ENCODE measurements at regions not wholly inside any gene's neighbourhood (a gene's known extent, or its start where the extent isn't known, plus 50 kb on each side); places are given as distances from the start of the nearest gene placed in this dataset.
A peak's percentile ranks its signal among the peaks of the same experiment; 100 is the strongest.

DNA sequence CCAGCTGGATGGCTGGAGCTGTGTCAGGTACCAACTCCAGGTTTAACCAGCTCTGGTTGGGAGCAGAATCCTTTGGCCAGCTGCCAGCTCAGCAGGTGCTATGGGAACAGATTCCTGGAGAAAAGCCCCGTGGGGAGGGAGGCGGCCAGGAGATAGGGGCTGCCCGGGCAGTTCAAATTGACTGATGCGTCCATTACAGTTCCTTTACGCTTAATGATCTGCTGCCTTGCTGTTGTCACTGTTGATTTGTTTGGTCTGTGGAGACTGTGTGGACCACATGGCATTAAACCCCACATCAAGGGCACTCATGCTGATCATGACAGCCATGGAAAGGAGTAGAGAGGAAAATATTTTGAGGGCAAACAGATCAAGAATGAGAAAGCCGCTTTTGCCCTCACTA is 200.0 kb downstream of the TSN start:
- FAIRE-seq (no peak), DNase-seq (ENCODE audit: insufficient read length, low spot score) (no peak)

GRCh38 chr2:121955872-121956271 is 200.4 kb downstream of the TSN start:
- FAIRE-seq (no peak), DNase-seq (ENCODE audit: insufficient read length, low spot score) (no peak)

DNA sequence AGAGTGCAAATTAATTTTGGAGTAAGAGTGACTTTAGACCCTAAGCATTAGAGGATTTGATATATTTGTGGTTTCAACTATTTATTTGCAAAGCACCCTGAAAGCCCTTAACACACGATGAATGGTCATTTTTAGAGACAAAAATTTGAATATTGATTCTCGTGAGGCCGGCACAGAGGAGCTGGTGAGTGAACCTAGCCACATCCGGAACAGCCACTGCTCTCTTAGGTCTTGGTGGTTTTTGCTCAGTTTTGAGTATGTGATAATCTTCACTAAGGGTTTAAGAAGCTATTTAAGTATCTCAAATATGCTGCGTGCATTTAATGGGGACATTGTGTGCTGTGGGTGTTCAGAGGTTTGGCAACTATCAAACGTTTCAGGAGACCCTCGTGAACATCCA is 204.8 kb downstream of the TSN start:
- DNase-seq (ENCODE audit: insufficient read length, low spot score) (no peak), FAIRE-seq (no peak)

GRCh38 chr2:121961761-121962160 is 206.3 kb downstream of the TSN start:
- FAIRE-seq (no peak), DNase-seq (ENCODE audit: insufficient read length, low spot score) (no peak)

DNA sequence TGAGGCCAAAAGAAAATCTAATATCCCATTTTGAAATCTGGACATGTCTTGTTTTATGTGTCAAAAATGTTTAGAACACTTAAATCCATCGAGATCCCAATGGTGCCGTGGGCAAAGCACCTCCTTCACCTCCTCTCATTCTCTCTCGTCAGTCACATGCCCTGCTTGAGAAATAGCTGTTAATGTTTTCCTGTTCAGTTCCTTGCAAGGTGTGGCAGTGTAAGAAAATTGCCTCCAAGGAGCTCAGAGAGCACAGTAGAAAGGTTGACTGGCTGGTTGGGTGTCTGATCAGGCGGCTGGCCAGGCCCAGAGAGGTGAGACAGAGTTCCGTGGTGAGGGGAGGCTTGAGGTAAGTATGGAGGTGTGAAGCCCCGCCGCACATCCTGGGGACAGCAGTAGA is 210.2 kb downstream of the TSN start:
- FAIRE-seq (no peak), DNase-seq (ENCODE audit: insufficient read length, low spot score) (no peak)

DNA sequence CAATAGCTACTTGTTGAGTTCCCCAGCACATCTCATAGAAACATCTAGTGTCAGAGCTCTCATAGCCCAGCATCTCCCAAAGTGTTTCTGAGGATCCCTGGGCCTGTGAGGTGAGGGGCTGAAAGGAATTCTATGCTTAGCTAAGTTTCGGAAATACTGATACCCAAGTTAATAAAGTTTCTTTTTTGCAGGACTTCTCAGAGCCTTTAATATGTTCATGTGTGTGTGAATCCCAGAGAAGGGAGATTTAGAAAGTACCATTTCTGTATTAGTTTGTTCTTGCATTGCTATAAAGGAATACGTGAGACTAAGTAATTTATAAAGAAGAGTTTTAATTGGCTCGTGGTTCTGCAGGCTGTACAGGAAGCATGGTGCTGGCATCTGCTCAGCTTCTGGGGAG is 211.2 kb downstream of the TSN start:
- DNase-seq (ENCODE audit: insufficient read length, low spot score) (no peak), FAIRE-seq (no peak)

DNA sequence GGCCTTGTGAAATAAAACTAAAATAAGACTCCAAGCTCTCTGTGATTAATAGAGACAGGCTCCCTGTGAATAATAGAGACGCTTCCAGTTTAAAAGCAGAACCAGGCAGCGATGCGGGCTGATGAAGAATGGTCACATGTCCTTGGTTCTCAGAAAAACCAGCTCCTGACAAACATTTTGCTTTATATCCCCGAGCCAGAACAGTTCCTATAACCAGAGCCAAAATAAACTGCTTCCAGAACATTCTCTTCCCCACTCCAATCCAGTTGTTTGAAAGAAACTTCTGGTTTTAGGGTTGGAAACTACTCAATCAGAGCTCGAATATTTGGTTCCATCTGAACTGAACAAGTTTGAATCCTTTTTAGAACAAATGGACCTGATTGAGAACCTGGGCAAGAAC is 213.7 kb downstream of the TSN start:
- FAIRE-seq (no peak), DNase-seq (ENCODE audit: insufficient read length, low spot score) (no peak)

DNA sequence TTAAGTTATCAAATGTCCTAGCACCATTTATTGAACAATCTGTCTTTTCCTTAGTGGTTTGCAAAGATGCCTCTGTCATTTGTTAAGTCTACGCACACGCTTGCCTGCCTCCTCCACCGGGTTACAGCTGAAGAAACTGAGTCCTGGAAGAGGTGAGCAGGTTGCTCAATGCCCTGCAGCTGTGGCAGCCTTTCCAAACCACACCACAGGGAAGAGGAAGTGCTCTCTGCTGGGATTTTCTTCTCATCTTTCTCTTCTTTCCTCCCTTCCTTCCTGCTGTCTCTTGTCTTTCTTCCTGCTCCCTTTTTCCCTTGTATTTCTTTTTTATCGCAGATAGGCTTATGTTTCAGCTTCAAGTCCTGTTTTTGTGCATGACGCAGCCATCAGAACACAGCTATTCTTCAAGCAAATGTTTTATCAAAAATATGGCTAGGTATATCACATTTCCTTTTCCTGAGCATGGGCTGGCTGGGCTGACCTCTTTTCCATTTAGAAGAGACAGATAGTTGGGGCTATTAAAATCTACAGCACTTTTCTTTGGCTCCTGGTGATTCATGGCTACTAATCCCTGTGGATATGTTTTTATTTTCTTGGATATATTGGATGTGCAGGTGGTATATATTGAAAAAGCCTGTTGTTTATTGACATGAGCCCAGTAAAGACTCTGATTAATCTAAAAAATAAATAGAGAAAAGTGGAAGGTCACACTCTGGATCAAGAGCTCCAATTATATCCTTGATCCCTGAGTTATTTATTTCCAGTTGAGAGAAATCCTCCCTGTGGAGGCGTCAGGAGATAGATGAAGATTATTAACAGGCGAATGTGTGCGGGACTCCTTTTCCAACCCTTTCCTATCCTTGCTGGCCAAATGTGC is 214.6 kb downstream of the TSN start:
- DNase-seq (ENCODE audit: insufficient read length, low spot score) (no peak), FAIRE-seq (peak; percentile 28)

GRCh38 chr2:121972203-121972602 is 216.8 kb downstream of the TSN start:
- DNase-seq (ENCODE audit: insufficient read length, low spot score) (no peak), FAIRE-seq (no peak)

DNA sequence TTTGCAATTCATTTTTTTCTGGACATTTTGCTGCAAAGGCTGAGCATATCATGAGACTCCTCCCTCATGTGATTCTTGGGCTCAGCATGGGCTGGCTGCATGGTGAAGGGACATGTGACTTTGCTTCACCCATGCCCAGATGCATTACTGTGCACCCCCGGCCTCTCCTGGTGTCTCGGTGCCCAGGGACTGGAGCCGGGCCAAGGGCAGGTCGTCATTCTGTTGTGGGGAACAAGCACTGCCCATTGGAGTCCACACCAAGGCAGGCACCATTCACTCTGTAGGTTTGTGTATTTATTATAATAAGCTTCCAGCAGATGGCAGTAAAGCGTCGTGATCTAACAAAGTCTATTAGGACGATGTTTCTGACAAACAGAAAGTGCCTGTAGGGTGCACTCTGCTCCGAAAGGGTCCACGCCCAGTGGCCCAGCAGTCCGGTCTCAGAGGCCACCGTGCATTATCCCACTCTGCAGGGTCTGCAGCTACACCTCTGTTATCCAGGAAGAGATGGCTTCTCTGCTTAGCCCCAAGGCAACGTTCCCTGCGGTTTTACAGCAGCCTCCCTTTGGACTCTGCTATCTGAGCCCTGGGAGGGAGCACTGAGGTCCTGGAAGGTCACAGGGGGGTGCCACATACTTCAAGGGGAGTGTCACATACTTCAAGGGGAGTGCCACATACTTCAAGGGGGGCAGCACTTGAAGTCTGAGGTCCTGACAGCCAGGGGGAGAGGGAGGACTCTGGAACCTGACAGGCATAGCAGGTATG is 219.6 kb downstream of the TSN start:
- DNase-seq (ENCODE audit: insufficient read length, low spot score) (peak; percentile 67), FAIRE-seq (peak; percentile 86)

DNA sequence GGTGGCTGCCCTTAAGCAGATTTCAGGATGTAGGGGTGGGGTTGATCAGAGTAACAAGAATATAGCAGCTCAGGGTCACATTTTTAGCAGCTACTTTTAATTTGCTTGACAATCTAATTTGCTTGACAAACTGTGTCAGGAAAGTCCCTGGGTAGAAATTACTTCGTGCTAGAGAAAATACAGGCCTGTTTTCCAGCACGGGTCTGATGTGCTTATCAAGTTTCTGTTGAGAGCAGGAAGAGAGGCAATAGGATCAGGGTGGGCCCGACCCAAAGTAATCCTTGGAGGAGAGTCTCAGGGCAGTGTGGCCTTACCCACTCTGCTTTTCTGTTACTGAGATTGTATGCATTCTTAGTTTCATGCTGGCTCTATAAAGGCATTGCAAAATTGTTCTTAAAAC is 221.5 kb downstream of the TSN start:
- DNase-seq (ENCODE audit: insufficient read length, low spot score): no peak
- FAIRE-seq: no peak

- DNase-seq (ENCODE audit: insufficient read length, low spot score): no peak
Measured at GRCh38 chr2:121977326-121977725, 221.9 kb downstream of the TSN start.

DNA sequence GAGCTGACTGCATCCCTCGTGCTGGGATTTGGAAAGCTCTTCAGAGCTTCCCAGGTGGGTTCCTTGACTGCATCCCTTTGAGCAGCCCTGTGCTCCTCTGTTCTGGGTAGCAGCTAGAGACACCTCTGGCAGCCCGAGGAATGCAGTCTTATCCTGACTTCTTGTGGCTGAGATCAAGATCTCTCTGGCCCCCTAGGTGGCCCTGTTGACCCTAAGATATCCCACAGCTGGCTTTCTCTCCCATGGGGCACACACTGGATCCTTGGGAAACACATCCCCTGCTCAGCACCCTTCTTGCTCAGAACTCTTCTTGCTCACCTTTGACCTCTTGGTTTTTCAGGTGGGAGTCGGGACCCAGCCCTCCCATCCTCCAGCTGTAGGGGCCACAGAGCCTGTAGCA is 237.2 kb downstream of the TSN start:
- DNase-seq (ENCODE audit: insufficient read length, low spot score): no peak
- FAIRE-seq: no peak

More at GRCh38 chr2:121977326-121977725, 221.9 kb downstream of the TSN start:
- FAIRE-seq: no peak

DNA sequence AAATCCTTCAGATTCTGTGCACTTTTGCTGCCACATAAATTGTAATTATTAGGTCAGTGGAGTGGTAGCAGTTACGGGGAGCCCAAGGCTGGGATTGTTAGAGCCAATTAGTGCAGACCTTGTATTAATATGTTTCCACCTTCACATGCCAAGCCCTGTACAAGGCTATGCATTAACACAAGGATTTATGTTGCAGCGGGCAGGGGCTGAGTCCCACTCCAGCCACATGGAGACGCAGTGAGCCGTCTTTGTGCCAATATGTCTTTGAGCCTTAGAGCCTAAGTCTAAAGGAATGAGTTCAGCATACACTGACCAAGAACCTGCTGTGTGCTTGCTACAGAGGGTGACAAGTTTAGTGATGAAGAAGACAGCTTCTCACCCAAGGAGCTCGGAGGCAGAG is 238.2 kb downstream of the TSN start:
- FAIRE-seq (no peak), DNase-seq (ENCODE audit: insufficient read length, low spot score) (no peak)

- no peak for FAIRE-seq
Measured at GRCh38 chr2:121994238-121995206, 239.1 kb downstream of the TSN start.

GRCh38 chr2:121998751-121999150 is 243.3 kb downstream of the TSN start:
- FAIRE-seq (no peak), DNase-seq (ENCODE audit: insufficient read length, low spot score) (no peak)

More at GRCh38 chr2:121994238-121995206, 239.1 kb downstream of the TSN start:
- no peak for DNase-seq (ENCODE audit: insufficient read length, low spot score)

- FAIRE-seq: no peak
- no peak for DNase-seq (ENCODE audit: insufficient read length, low spot score)
Measured at GRCh38 chr2:121999264-121999663, 243.8 kb downstream of the TSN start.

DNA sequence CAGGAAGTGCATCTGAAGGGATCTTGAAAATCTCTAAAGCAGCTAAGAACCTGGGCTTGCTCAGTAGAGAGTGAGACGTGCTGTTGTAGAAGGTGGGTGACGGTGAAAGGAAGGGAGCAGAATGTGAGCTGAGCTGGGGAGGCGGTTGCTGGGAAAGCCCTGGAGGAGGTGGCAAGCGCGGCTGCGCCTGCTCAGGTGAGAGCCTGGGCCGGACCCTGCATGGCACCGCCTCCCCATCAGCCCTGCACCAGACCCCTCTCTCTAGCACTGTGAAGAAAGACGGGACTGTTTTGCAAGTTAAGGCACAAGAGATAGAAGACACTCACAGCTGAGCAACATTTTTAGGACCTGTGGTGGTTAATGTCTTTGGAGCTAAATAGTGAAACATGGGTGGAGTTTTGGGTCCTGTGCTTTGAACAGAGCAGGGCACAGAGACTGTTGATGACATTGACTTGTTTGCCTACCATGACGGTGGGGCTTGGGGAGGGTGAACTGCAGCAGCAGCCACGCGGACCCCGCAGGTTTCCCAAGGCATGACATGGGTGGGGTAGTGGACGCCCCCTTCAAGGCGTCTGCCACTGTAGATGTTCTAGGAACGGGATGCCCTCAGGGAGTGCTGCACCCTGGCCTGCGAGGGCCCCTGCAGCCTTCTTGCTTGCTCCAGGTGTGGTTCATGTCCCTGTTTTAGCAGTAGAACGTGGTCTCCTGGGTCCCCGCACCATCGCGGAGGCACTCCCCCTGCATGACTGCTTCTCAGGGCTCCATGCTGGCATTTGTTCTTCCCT is 245.3 kb downstream of the TSN start:
- FAIRE-seq (no peak), DNase-seq (ENCODE audit: insufficient read length, low spot score) (no peak)

DNA sequence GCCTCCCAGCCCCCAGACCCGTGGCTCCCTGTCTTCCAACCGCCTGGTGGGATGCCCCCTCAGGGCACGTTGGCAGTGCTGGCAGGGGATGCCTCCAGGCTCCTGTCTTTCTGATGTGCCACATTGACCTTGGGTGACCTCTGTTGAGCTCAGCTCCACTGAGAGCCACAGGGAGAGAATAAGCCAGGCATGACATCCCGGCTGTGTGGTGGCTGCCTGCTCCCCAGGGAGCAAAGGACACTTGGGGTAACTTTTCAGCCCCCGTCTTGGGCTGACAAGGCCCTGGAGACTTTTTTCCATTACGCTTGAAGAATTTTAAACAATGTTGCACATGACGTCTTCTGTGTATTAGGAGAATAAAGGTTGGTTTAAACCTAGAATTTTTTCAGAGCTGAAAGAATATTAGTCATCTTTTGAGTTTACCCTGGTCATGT is 246.0 kb downstream of the TSN start:
- no peak for DNase-seq (ENCODE audit: insufficient read length, low spot score)
- FAIRE-seq: no peak
